ENCODE measurements at regions not wholly inside any gene's neighbourhood (a gene's known extent, or its start where the extent isn't known, plus 50 kb on each side); places are given as distances from the start of the nearest gene placed in this dataset.

DNA sequence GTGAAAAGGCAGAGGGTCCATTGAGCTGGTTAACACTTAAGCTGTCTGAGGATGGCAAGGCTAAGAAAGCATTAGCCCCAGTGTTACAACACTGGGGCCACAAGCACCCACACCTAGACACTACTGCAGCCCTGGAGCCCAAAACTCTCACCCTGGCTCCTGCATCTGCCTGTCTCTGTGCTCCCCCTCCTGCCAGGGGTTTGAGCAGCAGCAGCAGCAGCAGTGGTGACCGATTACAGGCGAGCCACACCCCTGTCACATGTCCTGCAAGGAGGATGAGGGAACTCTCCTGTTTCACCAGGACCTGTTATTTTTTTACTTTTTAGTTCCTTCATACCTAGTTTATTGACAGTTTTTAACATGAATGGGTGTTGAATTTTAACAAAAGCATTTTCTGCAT, 326.7 kb upstream of the MAP2 start:
- no peak for DNase-seq
- Mint-ChIP-seq H3K4me3 (no peak overlapping the region), H3K36me3 (ENCODE audit: low read depth) (no peaks in the 10 kb centered on the region), H3K4me1 (ENCODE audit: low read depth) (no peaks in the 10 kb centered on the region), H3K9me3 (peaks cover 3% of the 10 kb centered on the region), H3K27me3 (no peaks in the 10 kb centered on the region), H3K27ac (no peak overlapping the region)
- Histone ChIP-seq H3K27ac (ENCODE audit: low read depth in 1 of 2, low read length in 2 of 2) (no peak overlapping the region), H3K27me3 (ENCODE audit: control insufficient read depth in 1 of 2, insufficient read depth in 2 of 2, low read length in 2 of 2) (no peaks in the 10 kb centered on the region), H3K36me3 (ENCODE audit: insufficient read depth, low read length) (no peaks in the 10 kb centered on the region), H3K4me1 (ENCODE audit: insufficient read depth, low read length) (no peaks in the 10 kb centered on the region), H3K9me3 (ENCODE audit: control insufficient read depth in 1 of 2, insufficient read depth in 1 of 2, low read length in 2 of 2) (peaks cover 0 to 6% of the 10 kb centered on the region in 2 experiments), H3K4me3 (ENCODE audit: low read length) (no peak overlapping the region)
- TF ChIP-seq, protein P1, sequence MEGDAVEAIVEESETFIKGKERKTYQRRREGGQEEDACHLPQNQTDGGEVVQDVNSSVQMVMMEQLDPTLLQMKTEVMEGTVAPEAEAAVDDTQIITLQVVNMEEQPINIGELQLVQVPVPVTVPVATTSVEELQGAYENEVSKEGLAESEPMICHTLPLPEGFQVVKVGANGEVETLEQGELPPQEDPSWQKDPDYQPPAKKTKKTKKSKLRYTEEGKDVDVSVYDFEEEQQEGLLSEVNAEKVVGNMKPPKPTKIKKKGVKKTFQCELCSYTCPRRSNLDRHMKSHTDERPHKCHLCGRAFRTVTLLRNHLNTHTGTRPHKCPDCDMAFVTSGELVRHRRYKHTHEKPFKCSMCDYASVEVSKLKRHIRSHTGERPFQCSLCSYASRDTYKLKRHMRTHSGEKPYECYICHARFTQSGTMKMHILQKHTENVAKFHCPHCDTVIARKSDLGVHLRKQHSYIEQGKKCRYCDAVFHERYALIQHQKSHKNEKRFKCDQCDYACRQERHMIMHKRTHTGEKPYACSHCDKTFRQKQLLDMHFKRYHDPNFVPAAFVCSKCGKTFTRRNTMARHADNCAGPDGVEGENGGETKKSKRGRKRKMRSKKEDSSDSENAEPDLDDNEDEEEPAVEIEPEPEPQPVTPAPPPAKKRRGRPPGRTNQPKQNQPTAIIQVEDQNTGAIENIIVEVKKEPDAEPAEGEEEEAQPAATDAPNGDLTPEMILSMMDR (IDR thresholded peaks at IDR 0.05): no peak
- no peak for ATAC-seq (ENCODE audit: poor library complexity)
- ChIA-PET CTCF (no interaction called here), POLR2A (no interaction called here)
- intact Hi-C loops (cut with DNase I, micrococcal nuclease): no loop called here

DNA sequence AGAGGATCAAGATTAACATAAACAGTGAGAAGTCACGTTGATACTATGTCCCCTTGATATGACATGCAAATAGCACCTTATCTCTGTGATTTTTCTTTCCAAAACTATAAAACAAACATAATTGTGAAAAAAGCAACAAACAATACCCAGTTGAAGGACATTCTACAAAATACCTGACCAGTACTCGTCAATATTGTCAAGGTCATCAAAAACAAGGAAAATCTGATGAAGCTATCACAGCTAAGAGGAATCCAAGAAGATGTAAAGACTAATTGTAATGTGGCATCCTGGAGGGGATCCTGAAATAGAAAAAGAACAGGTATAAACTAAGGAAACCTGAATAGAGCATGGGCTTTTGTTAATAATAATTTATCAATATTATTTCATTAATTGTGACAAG, 321.5 kb upstream of the MAP2 start:
- no peak for ATAC-seq (ENCODE audit: poor library complexity)
- intact Hi-C loops (cut with DNase I, micrococcal nuclease): no loop called here
- Histone ChIP-seq H3K9me3 (ENCODE audit: control insufficient read depth in 1 of 2, insufficient read depth in 1 of 2, low read length in 2 of 2) (peaks cover 0 to 6% of the 10 kb centered on the region in 2 experiments), H3K27me3 (ENCODE audit: control insufficient read depth in 1 of 2, insufficient read depth in 2 of 2, low read length in 2 of 2) (no peaks in the 10 kb centered on the region), H3K36me3 (ENCODE audit: insufficient read depth, low read length) (no peaks in the 10 kb centered on the region), H3K4me3 (ENCODE audit: low read length) (no peak overlapping the region), H3K4me1 (ENCODE audit: insufficient read depth, low read length) (no peaks in the 10 kb centered on the region), H3K27ac (ENCODE audit: low read depth in 1 of 2, low read length in 2 of 2) (no peak overlapping the region)
- TF ChIP-seq, protein P1 (IDR thresholded peaks at IDR 0.05): no peak
- ChIA-PET CTCF (no interaction called here), POLR2A (no interaction called here)
- no peaks in the 10 kb centered on the region for H3K36me3 Mint-ChIP-seq (ENCODE audit: low read depth)
- peaks cover 3% of the 10 kb centered on the region for H3K9me3 Mint-ChIP-seq
- no peak overlapping the region for H3K27ac Mint-ChIP-seq
- no peaks in the 10 kb centered on the region for H3K27me3 Mint-ChIP-seq
- no peaks in the 10 kb centered on the region for H3K4me1 Mint-ChIP-seq (ENCODE audit: low read depth)
- H3K4me3 Mint-ChIP-seq: no peak overlapping the region
- no peak for DNase-seq

DNA sequence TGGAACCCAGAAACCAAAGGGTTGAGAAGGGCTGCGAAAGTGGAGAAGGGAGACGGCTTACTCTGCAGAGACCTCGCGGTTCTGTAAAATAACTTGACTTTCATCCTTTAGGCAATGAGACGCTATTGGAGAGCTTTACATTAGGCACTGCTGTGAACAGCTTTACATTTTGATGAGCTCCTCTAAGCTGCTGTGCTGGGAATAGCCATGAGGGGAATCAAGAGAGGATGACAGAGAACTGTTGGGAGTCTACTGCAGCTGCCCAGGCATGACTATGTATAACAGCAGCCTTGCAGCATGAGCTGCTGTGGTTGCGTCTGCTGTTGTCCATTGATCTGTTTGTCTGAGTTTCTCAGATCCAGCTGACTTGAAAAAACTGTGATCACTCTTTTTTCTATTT, 310.8 kb upstream of the MAP2 start:
- no peak overlapping the region for H3K4me3 Mint-ChIP-seq
- Histone ChIP-seq H3K4me3 (ENCODE audit: low read length) (no peak overlapping the region), H3K27ac (ENCODE audit: low read depth in 1 of 2, low read length in 2 of 2) (no peak overlapping the region), H3K4me1 (ENCODE audit: insufficient read depth, low read length) (no peaks in the 10 kb centered on the region), H3K36me3 (ENCODE audit: insufficient read depth, low read length) (no peaks in the 10 kb centered on the region), H3K9me3 (ENCODE audit: control insufficient read depth in 1 of 2, insufficient read depth in 1 of 2, low read length in 2 of 2) (no peaks in the 10 kb centered on the region), H3K27me3 (ENCODE audit: control insufficient read depth in 1 of 2, insufficient read depth in 2 of 2, low read length in 2 of 2) (no peaks in the 10 kb centered on the region)
- DNase-seq: no peak
- ChIA-PET CTCF (no interaction called here), POLR2A (no interaction called here)
- TF ChIP-seq, protein P1 (IDR thresholded peaks at IDR 0.05): no peak
- ATAC-seq (ENCODE audit: poor library complexity): no peak
- no peaks in the 10 kb centered on the region for H3K27me3 Mint-ChIP-seq
- no peaks in the 10 kb centered on the region for H3K36me3 Mint-ChIP-seq (ENCODE audit: low read depth)
- no peaks in the 10 kb centered on the region for H3K9me3 Mint-ChIP-seq
- intact Hi-C loops (cut with DNase I, micrococcal nuclease): no loop called here
- no peaks in the 10 kb centered on the region for H3K4me1 Mint-ChIP-seq (ENCODE audit: low read depth)
- H3K27ac Mint-ChIP-seq: no peak overlapping the region

Measured in CD4-positive, alpha-beta T cell (primary cell).